GM21390 (cell line): ENCODE measurements at regions not wholly inside any gene's neighbourhood (a gene's known extent, or its start where the extent isn't known, plus 50 kb on each side); places are given as distances from the start of the nearest gene placed in this dataset.
"Not testable (repeated sequence)": the region's sequence is repeated elsewhere in the genome, so short reads cannot be mapped to it uniquely, and the experiment has no call there.

ENCODE experiments used
- ATAC-seq: cut with Tn5 transposase; IDR thresholded peaks from one replicate; pipeline ENCODE4 v1.9.1; 2021; ENCODE audit not compliant: unreplicated experiment

DNA sequence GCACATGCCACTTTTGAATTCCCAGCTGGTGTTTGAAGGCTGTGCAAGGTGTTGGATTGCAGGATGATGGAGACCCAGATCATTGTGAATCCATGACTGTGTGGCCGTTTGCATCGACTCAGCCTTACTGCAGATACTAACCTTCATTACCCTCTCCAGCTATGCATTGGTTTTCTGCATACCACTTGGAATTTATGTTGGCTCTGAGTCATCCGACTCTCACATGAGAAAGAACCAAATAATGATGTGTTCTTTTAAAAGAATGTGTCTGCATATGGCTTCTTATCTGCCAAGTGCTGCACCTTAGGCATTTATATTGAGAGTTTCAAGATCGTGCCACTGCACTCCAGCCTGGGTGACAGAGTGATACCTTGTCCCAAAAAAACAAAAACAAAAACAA is 106.7 kb upstream of the PRKX start:
- ATAC-seq, result no peak

- not testable (repeated sequence) for ATAC-seq
Observed at GRCh38 chrX:3817480-3817879, 104.0 kb upstream of the PRKX start.

DNA sequence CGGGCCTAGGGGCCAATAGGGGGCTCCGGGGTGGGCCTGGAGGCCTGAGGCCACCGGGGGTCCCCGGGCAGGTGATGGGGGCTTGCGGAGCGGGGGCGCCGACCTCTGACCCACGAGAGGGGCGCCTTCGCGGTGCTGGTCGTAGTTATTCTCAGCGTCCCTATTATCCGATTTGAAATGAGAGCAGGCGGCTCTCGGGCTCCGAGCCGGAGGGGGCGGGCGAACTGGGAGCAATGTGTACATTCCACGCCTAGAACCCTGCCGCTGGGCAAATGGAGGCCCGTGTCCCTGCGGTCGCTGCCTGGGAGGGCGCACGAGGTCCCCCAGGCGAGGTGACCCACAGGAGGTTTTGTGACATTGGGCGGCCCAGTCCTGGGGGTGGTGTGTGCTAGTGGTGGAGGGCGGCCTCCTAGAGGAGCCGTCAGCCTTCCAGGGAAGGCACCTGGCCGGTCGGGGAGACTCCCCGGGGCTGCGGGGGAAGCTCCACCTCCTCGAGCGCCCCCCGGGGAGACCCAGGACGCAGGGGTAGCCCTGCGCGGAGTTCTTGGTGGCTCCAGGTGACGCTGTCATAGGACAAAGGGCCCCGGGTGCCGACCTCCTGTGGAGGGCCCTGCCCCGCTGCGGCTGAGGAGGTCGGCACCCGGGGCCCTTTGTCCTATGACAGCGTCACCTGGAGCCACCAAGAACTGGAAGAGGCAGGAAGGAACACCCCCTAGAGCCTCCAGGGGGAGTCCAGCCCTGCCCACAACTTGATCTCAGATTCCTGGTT is 102.6 kb upstream of the PRKX start:
- peak; percentile 14 for ATAC-seq

- peak; percentile 25 for ATAC-seq
Observed at GRCh38 chrX:3811331-3812311, 98.2 kb upstream of the PRKX start.

DNA sequence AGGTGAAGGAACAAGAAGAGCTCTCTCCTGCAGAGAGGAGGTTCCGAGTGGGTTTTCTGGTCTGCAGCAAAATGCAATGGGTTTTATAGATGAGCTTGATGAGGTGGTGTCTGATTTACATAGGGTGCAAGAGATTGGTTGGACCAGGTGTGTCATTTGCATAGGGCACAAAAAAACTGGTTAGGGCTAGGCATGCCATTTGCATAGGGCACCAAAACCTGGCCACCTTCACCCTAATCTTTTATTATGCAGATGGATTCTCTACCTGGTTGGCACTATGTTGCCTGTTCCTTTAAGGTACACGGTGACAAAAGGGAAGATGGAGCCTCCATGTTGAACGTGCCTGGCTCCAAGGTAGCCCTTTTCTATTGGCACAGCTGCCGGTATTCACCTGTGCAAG is 94.5 kb upstream of the PRKX start:
- ATAC-seq, result no peak

DNA sequence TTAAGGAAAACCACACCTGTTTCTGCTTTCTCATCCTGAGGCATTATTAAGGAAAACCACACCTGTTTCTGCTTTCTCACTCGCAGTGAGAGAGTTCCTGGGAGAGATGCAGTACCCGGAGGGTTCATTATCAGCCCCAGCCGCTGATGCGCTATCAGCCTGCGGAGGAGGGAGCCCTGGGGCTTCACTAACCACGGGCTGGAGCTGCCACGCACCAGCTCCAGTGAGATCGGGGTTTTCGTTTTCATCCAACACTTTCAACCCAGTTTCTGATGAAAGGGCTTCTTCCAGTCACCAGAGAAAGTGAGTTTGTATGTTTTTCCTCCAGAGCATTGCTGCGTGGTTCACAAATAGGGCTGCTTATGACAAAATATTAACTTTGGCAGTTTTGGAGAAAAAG is 93.2 kb upstream of the PRKX start:
- no peak for ATAC-seq

- ATAC-seq, result no peak
Observed at GRCh38 chrX:3803713-3804112, 90.3 kb upstream of the PRKX start.

DNA sequence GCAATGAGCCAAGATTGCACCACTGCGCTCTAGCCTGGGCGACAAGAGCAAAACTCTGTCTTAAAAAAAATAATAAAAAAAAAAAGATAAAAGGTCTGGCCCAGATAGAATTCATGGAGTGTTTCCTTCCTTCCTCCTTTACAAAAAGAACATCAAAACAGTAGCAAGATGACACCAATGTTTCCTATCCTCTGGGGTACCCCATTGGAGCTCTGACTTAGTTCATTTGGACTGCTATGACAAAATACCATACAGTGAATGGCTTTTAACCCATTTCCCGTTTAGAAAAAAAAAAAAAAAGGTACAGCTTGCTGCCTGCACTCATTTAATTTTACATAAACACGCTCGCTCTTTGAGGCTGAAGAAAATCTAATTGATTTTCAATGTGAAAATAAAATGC is 89.9 kb upstream of the PRKX start:
- no peak for ATAC-seq

- not testable (repeated sequence) for ATAC-seq
Observed at GRCh38 chrX:3795411-3795810, 82.0 kb upstream of the PRKX start.

GRCh38 chrX:3791449-3791848 is 78.0 kb upstream of the PRKX start:
- ATAC-seq, result no peak

DNA sequence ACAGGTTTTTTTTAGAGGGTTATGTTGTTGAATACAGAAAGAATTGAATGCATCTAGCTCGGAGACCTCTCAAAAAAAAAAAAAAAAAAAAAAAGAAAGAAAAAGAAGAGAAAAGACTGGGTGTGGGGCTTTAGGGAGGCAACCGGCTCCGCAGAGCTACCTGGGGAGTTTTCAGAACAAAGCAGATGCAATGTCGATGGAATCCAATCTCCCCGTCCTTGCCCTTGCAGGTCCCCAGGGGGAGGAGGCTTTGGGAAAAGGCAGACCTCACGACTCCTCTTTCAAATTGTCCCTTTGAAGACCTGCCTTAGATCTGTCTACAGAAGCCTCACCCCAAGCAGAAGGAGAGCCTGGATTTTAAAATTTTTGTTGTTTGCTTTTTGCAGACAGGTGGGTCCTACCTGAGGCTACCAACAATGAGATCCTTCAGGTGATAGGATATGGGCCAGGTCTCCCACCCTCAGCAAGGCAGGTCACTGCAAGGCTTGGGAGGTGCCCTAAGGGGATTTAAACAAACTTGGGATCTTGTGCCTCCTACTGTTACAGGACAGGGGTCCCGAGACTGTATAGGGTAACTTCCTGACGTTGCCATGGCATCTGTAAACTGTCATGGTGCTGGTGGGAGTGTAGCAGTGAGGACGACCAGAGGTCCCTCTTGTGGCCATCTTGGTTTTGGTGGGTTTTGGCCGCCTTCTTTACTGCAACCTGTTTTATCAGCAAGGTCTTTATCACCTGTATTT is 75.2 kb upstream of the PRKX start:
- no peak for ATAC-seq

DNA sequence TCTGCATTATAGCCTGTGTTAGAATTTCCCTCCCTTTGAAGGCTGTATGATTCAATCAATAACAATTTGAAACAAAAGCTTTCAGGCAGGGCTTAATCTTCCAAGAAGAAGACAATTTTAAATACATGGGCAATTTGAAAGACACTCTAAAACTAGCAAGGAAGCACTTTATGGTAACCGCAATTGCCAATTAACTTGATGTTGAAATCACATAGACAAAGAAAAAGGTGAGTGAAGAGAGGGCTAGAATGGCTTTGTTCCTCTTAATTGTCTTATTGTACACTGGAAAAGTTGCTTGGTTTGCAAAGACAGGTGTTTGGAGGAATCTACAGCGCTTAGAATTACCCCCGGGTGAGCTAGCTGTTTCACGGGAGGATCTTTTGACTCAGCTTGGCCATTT is 74.4 kb upstream of the PRKX start:
- no peak for ATAC-seq

DNA sequence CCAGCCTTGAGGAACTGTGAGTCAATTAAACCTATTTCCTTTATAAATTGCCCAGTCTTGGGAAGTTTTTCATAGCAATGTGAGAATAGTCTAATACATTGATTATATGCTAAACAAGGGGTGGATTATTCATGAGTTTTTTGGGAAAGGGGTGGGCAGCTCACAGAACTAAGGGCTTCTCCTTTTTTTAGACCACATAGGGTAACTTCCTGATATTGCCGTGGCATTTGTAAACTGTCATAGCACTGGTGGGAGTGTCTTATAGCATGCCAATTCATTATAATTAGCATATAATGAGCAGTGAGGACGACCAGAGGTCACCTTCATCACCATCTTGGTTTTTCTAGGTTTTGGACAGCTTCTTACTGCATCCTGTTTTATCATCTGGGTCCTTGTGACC is 72.4 kb upstream of the PRKX start:
- not testable (repeated sequence) for ATAC-seq

DNA sequence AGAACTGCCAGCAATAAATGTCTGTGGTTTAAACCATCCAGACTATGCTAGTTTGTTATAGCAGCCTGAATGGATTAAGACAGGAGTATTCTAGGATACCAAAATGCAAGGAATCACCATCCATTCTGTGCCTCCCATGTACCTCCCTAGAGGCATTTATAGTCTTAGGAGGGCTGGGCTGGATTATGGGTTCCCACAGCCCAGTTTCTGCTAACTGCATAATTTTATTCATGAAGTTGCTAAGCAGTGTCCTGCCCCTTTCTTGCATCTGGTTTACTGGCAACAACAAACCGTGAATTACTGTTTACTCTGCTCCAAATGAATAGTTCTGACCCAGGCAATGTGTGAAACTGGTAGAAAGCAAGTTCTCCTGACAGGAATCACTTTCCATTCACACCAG is 67.1 kb upstream of the PRKX start:
- ATAC-seq, result no peak

DNA sequence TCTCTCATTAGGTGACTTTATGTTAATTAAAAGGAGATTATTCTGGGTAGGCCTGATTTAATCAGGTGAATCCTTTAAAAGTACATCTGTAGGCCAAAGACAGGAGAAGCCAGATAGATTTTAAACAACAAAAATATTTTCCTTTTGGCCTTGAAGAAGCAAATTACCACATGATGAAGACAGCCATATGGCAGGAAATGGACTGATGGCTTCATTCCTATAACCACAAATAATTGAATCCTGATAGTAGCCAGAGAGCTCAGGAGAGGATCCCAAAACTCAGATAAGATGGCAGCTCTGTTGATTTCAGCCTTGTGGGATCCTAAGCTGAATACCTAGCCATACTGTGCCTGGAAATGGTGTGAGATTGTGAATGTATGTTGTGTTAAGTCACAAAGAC is 66.1 kb upstream of the PRKX start:
- ATAC-seq, result no peak

- ATAC-seq, result no peak
Observed at GRCh38 chrX:3777416-3777815, 64.0 kb upstream of the PRKX start.

GRCh38 chrX:3771766-3772165 is 58.3 kb upstream of the PRKX start:
- no peak for ATAC-seq

DNA sequence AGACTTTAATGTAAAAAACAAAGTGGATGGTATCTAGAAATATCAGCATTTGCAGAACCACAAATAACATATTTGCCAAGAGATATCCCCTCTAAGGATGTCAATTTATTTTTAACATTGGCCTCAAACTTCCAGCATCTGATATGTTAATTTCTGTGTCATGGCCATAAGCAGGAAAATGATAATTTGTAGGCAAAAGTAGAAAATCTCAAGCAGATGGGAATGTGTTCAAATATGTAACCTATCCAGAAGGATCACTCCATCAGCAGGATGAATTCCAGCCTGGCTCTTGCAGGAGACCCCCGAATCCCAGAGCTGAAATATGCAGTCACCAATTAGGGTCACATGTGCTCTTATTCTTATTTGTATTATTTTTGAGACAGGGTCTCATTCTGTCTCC is 55.4 kb upstream of the PRKX start:
- ATAC-seq, result no peak
